ENCODE measurements at regions not wholly inside any gene's neighbourhood (a gene's known extent, or its start where the extent isn't known, plus 50 kb on each side); places are given as distances from the start of the nearest gene placed in this dataset.

GRCh38 chr2:63765117-63765516 is 76.6 kb upstream of the UGP2 start:
- no peak for DNase-seq
- H3K27ac ChIP-seq = no peak overlapping the region
- WGBS, 2 donors = 82 to 88% methylated on average over 2 of the region's 2 CpGs
- TF ChIP-seq POLR2A (IDR thresholded peaks at IDR 0.05) = no peak
- no peak for TF ChIP-seq CTCF (IDR thresholded peaks at IDR 0.05)
- H3K36me3 ChIP-seq = no peaks in the 10 kb centered on the region
- H3K27me3 ChIP-seq = no peaks in the 10 kb centered on the region
- intact Hi-C loops (cut with DNase I) = no loop called here
- H3K9me3 ChIP-seq = no peaks in the 10 kb centered on the region
- no peaks in the 10 kb centered on the region for H3K4me1 ChIP-seq
- no peak overlapping the region for H3K4me3 ChIP-seq (replicated peaks in 1 of 3)

- intact Hi-C loops (cut with DNase I) = no loop called here
- TF ChIP-seq POLR2A (IDR thresholded peaks at IDR 0.05) (no peak), CTCF (IDR thresholded peaks at IDR 0.05) (no peak)
- H3K27me3 ChIP-seq = no peaks in the 10 kb centered on the region
- no peak for DNase-seq
- H3K4me3 ChIP-seq (replicated peaks in 1 of 3) = no peak overlapping the region
- no peaks in the 10 kb centered on the region for H3K4me1 ChIP-seq
- H3K9me3 ChIP-seq = no peaks in the 10 kb centered on the region
- H3K27ac ChIP-seq = no peak overlapping the region
- no peaks in the 10 kb centered on the region for H3K36me3 ChIP-seq
- WGBS, 2 donors = 96 to 100% methylated on average over 1 of the region's 1 CpG
These were observed 74.4 kb upstream of the UGP2 start for GRCh38 chr2:63767307-63767706.

- no peaks in the 10 kb centered on the region for H3K36me3 ChIP-seq
- H3K9me3 ChIP-seq = no peaks in the 10 kb centered on the region
- intact Hi-C loops (cut with DNase I) = no loop called here
- no peak overlapping the region for H3K4me3 ChIP-seq (replicated peaks in 1 of 3)
- no peak for TF ChIP-seq CTCF (IDR thresholded peaks at IDR 0.05)
- no peak for TF ChIP-seq POLR2A (IDR thresholded peaks at IDR 0.05)
- no peaks in the 10 kb centered on the region for H3K27me3 ChIP-seq
- no peak for DNase-seq
- no peak overlapping the region for H3K27ac ChIP-seq
- no peaks in the 10 kb centered on the region for H3K4me1 ChIP-seq
These were observed 73.6 kb upstream of the UGP2 start for GRCh38 chr2:63768051-63768450.

- no peaks in the 10 kb centered on the region for H3K4me1 ChIP-seq
- no peak overlapping the region for H3K4me3 ChIP-seq (replicated peaks in 1 of 3)
- H3K27me3 ChIP-seq = no peaks in the 10 kb centered on the region
- no peak for TF ChIP-seq CTCF (IDR thresholded peaks at IDR 0.05)
- TF ChIP-seq POLR2A (IDR thresholded peaks at IDR 0.05) = no peak
- no peaks in the 10 kb centered on the region for H3K36me3 ChIP-seq
- WGBS, 2 donors = 81 to 91% methylated on average over 3 of the region's 3 CpGs
- no peaks in the 10 kb centered on the region for H3K9me3 ChIP-seq
- intact Hi-C loops (cut with DNase I) = no loop called here
- H3K27ac ChIP-seq = no peak overlapping the region
- DNase-seq = no peak
These were observed 71.8 kb upstream of the UGP2 start for GRCh38 chr2:63769915-63770314.

GRCh38 chr2:63772061-63772460 is 69.6 kb upstream of the UGP2 start:
- WGBS, 2 donors = 87 to 92% methylated on average over 3 of the region's 3 CpGs

More at GRCh38 chr2:63772061-63772460, 69.6 kb upstream of the UGP2 start:
- TF ChIP-seq POLR2A (IDR thresholded peaks at IDR 0.05) (no peak), CTCF (IDR thresholded peaks at IDR 0.05) (no peak)
- H3K4me1 ChIP-seq = no peaks in the 10 kb centered on the region
- no peak overlapping the region for H3K4me3 ChIP-seq (replicated peaks in 1 of 3)
- no peaks in the 10 kb centered on the region for H3K36me3 ChIP-seq
- intact Hi-C loops (cut with DNase I) = no loop called here
- H3K27me3 ChIP-seq = no peaks in the 10 kb centered on the region
- no peaks in the 10 kb centered on the region for H3K9me3 ChIP-seq
- H3K27ac ChIP-seq = no peak overlapping the region
- DNase-seq = no peak
